GM10266 (cell line): ENCODE measurements at regions not wholly inside any gene's neighbourhood (a gene's known extent, or its start where the extent isn't known, plus 50 kb on each side); places are given as distances from the start of the nearest gene placed in this dataset.

Experiments
- DNase-seq: peaks from one replicate; pipeline ENCODE4 v3.0.0; 2012; ENCODE audit errors: extremely low spot score
- CTCF ChIP-seq: IDR thresholded peaks from 2 replicates; pipeline ENCODE4 v1.5.1; 2012; ENCODE audit warnings: mild to moderate bottlenecking, low read depth; ENCODE audit not compliant: control insufficient read depth, insufficient read depth; ENCODE audit errors: missing control alignments

DNA sequence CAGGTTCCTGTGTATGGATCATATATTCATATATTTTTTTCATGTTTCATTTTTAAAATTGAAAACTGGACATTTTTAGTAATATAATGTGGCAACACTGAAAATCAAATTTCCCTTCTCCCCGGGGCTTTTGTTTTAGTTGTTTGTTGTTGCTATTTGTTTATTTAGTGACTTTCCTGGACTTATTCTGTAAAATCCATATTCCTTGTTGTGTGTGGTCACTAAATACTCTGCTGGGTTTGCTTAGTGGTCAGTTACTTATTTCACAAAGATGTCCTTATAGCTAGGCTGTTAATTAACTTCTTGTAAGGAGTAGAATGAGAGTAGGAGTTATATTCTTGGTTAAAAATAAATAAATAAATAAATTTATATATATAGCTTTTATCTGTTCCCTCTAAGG lies 121.6 kb upstream of the MED13L start:
- TF ChIP-seq CTCF: no peak
- DNase-seq: no peak

DNA sequence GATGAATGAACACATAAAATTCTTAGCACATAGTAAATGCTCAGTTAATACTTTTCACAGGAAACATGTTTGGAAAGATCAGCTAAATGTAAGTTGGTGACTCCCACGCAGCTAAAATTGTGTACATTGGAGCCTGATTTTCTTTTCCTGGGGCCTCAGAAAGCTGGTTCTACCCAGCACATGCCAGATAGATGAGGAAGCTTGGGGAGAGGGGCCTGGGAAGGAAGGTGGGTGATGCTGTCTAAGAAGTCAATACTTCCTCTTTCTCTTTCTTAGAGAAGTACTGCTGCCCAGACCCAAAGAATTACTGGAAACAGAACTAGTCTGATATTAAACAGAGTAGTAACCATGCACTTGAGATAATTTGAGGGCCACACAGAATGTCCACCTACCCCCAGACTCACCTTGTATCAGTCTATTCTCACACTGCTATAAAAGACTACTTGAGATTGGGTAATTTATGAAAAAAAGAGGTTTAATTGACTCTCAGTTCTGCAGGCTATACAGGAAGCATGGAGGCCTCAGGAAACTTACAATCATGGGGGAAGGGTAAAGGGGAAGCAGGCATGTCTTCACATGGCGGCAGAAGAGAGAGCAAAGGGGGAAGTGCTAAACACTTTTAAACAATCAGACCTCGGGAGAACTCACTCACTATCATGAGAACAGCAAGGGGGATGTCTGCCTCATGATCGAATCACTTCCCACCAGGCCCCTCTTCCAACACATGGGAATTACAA lies 123.3 kb upstream of the MED13L start:
- DNase-seq: no peak
- no peak for TF ChIP-seq CTCF

DNA sequence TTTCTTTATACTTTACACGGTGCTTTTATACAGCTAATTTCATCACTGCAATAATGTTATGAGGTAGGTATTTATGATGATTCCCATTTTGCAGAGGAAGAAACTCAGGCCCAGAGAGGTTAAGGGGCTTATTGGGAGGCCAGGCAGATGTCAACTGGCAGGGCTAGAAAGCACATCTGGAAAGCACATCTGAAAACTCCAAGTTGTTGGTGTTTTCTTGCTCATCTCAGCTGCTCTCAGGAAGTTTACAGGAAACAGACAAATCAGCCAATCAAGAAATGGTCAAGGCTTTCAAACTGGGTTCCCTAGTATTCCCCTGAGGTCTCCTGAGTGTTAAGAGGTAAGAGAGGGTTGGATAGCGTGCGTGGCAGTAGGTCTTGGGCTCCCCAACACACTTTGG lies 124.1 kb upstream of the MED13L start:
- no peak for DNase-seq
- no peak for TF ChIP-seq CTCF

DNA sequence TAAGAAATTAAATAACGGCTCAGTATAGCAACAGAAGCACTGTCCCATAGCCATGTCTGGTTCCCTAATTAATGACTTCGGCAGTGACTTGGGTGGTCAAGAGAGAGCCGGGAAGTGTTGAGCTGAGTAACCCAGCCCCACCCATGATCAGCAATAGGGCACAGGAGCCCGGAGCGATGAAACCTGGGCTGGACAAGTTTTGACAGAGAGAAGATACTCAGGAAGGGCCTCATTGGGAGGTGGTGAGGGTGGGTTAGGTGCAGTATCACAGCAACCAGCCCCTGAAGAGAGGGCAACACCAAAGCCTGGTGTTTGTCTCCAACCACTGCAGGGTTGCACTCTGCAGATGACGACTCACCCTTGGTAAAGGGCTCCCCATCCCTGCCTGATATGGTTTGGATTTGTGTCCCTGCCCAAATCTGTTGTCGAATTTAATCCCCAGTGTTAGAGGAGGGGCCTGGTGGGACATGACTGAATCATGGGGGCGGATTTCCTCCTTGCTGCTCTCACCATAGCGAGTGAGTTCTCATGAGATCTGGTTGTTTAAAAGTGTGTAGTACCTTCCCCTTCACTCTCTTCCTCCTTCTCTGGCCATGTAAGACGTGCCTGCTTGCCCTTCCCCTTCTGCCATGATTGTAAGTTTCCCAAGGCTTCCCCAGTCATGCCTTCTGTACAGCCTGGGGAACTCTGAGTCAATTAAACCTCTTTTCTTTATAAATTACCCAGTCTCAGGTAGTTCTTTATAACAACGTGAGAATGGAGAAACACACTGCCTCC lies 124.9 kb upstream of the MED13L start:
- TF ChIP-seq CTCF: no peak
- DNase-seq: no peak

- TF ChIP-seq CTCF: no peak
Measured at GRCh38 chr12:116403546-116403945, 126.1 kb upstream of the MED13L start.

DNA sequence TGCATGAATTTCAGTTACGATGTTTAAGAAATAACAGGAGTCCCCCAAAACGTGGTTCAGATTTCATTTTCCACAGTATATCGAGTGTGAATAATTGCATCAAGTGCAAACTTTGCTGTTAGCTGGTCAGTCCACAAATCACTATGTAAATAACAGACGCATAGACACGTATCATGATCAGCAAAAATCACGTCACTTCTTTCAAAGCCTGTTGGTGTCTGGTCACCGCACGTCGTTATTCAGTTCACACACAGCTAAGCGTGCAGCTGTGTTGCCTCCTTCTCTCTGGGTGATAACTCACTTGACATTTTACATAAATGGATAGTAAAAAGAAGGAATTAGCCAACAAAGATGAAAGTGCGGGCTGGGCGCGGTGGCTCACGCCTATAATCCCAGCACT lies 126.8 kb upstream of the MED13L start:
- no peak for TF ChIP-seq CTCF
- DNase-seq: no peak

More at GRCh38 chr12:116403546-116403945, 126.1 kb upstream of the MED13L start:
- no peak for DNase-seq
